EL (cell line): ENCODE measurements at regions not wholly inside any gene's neighbourhood (a gene's known extent, or its start where the extent isn't known, plus 50 kb on each side); places are given as distances from the start of the nearest gene placed in this dataset.

Experiments
- DNase-seq: peaks from one replicate; pipeline ENCODE4 v3.0.0-alpha.2; 2016

- no peak for DNase-seq
Measured at GRCh38 chr14:76551906-76552305, 176.0 kb downstream of the ESRRB start.

DNA sequence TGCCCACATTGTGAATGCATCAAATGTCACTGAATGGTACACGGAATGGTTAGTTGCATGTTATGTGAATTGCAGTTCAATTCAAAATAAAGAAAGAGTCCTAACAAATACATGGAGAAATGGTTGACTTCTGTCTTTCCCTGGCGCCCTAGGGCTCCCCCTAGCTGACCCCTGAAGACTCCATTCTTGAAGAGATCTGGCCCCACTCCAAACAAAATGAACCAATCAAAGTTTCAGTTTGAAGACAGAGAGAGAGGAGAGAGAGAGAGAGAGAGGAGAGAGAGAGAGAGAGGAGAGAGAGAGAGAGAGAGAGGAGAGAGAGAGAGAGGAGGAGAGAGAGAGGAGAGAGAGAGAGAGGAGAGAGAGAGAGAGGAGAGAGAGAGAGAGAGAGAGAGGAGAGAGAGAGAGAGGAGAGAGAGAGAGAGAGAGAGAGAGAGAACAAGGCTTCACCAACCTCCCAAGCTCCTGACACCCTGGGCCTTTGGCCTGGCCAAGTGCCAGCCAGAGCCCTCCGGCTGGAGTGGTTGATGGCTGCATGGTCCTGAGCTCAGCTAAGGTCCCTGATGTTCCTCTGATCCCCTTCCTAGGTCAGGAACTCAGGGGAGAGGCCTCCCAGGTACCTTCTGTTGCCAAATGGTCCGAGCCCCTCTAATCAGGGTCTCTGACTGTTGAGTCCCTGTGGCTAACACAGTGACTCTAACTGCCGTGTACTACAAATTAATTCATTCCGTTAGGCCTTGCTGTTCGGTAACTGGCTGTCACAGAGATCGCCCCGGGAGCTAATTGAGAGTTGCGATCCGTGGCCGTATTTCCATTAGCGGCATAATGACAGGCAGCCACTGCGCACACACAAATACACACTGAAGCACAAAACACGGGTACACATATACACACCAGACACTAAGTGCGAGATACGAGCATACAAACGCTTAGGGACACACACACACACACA is 188.8 kb downstream of the ESRRB start:
- peak; percentile 12 for DNase-seq

DNA sequence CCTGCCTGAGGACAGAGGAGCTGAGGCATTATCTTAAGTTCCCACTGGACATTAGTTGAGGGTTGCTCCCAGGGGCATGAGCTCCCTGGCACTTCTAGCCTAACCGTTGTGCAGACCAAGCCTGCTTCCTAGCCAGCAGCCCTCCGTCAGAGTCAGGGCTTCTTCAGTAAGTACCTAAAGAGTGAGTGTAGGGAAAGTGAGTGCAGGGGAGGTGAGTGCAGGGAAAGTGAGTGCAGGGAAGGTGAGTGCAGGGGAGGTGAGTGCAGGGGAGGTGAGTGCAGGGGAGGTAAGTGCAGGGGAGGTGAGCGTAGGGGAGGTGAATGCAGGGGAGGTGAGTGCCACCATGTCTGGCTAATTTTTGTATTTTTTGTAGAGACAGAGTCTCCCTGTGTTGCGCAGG is 190.5 kb downstream of the ESRRB start:
- DNase-seq = no peak

GRCh38 chr14:76574416-76575095 is 186.7 kb upstream of the VASH1 start:
- DNase-seq = no peak

DNA sequence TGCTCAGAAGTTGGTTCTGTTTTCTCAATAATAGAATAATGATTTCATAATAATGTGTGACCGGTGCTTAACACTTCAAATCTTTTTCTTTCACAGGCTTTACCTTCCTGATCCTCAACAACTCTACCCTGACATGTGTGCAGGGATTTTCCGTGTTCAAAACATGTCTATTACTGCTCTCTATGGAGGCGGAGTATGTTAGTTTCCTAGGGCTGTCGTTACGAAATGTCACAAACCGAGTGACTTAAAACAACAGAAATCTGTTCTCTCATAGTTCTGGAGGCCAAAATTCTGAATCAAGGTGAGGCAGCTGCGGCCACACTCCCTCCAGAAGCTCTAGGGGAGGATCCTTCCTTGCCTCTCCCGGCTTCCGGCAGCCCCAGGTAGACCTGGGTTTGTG is 186.2 kb upstream of the VASH1 start:
- no peak for DNase-seq

- peak; percentile 19 for DNase-seq
Measured at GRCh38 chr14:76576047-76576741, 185.1 kb upstream of the VASH1 start.

DNA sequence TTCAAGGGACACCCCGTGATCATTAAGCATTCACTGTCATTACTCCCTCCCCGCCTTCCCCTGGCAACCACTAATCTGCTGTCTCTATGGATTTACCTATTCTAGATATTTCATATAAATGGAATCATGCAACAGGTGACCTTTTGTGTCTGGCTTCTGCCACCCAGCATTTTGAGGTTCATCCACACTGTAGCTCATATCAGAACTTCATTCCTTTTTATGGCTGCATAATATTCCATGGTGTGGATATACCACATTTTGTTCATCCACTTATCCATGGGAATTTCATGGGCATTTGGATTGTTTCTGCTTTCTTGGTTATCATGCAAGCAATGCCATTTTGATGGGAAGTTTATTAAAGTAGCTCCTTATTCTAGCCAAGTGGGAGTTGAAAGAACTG is 184.2 kb upstream of the VASH1 start:
- no peak for DNase-seq

- no peak for DNase-seq
Measured at GRCh38 chr14:76577837-76578236, 183.4 kb upstream of the VASH1 start.

- no peak for DNase-seq
Measured at GRCh38 chr14:76580399-76580798, 180.9 kb upstream of the VASH1 start.

DNA sequence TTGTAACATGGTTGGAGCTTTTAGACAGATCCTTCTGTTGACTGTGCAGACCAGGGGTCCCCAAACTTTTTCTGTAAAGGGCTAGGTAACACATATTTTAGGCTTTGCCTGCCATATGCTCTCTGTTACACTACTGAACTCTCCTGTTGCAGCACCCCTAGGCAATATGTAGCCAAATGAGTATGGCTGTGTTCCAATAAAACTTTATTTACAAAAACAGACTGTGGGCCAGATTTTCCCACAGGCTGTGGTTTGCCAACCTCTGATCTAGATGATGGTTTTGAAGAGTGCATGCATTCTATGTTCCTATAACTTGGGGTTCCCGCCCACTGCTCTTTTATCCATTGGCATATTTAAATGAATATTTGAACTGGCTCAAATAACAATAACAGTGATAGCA is 180.3 kb upstream of the VASH1 start:
- DNase-seq = no peak

GRCh38 chr14:76581592-76581991 is 179.7 kb upstream of the VASH1 start:
- no peak for DNase-seq

GRCh38 chr14:76582447-76582846 is 178.8 kb upstream of the VASH1 start:
- no peak for DNase-seq

DNA sequence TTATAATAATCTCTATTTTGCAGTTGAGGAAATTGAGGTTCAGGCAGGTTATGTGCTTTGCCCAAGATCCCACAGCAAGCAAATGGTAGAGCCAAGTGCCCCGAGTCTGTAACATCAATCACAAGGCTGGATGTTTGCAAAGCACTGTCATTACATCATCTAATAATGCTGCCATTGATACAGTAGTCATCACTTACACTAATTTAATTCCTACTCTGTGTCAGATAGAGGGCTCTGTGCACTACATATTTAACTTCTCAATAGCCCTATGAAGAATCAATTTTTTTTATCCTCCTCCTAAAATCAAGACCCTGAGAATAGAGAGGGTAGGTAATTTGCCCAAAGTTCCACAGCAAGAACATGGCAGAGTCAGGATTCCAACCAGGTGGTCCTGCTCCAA is 178.1 kb upstream of the VASH1 start:
- no peak for DNase-seq

GRCh38 chr14:76583805-76584204 is 177.5 kb upstream of the VASH1 start:
- no peak for DNase-seq

DNA sequence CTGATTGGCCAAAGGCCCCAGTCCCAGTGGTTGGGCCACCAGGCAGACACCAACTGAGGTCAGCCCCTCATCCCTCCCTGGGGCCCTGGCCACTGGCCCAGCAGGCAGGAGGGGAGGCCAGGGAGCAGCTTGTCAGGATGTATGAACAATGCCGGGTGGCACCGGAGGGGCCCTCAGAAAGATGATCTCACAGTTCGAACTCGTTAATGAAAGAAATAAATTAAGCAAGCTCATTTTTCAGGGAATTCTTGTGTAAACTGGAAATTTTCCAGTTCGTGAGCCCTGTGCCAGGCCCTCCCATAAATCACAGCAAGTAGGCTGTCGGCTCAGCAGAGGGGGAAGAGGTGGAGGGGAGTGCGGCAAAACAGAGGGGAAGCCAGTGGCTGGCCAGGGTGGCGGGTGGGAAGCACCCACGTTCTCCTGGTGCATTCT is 177.0 kb upstream of the VASH1 start:
- DNase-seq = no peak

GRCh38 chr14:76585616-76586015 is 175.7 kb upstream of the VASH1 start:
- no peak for DNase-seq

GRCh38 chr14:76589246-76589645 is 172.0 kb upstream of the VASH1 start:
- no peak for DNase-seq

DNA sequence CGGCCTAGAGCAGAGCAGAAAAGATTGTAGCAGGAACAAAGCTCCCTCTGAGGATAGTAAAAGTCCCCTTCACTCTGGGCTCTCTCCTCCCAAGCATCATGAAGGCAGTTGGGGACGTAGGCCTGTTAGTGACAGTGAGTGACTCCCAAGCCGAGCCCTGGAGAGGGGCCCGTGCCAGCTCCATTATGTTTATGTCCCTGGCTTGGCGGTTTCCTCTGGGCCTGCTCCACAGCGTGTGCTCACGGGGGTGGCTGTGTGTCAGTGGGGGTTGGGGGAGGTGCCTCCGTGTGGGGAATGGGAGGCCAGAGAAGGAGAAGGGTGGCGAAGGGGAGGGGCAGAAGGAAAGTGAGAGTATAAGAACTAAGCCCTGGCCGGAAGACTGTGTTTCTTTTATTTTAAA is 170.0 kb upstream of the VASH1 start:
- DNase-seq = no peak

- no peak for DNase-seq
Measured at GRCh38 chr14:76595266-76595665, 166.0 kb upstream of the VASH1 start.

- no peak for DNase-seq
Measured at GRCh38 chr14:76597387-76597786, 163.9 kb upstream of the VASH1 start.

DNA sequence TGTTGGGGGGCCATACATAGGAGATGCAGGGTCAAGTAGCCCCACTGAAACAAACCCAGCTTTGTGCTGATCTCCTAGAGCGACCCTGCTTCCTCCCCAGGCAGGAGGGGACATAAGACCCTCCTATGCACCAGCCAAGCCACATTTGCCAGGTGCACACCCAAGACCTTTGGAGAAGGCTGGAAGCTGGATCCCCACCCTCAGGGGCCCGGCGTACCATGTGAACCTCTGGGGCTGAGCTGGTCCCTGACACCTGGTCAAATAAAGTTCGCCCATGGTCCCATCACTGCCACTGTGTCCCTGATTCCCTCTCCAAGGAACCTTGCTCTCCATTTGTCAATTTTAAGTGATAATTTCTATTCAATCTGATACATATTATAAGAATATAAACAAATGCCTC is 162.1 kb upstream of the VASH1 start:
- DNase-seq = no peak

DNA sequence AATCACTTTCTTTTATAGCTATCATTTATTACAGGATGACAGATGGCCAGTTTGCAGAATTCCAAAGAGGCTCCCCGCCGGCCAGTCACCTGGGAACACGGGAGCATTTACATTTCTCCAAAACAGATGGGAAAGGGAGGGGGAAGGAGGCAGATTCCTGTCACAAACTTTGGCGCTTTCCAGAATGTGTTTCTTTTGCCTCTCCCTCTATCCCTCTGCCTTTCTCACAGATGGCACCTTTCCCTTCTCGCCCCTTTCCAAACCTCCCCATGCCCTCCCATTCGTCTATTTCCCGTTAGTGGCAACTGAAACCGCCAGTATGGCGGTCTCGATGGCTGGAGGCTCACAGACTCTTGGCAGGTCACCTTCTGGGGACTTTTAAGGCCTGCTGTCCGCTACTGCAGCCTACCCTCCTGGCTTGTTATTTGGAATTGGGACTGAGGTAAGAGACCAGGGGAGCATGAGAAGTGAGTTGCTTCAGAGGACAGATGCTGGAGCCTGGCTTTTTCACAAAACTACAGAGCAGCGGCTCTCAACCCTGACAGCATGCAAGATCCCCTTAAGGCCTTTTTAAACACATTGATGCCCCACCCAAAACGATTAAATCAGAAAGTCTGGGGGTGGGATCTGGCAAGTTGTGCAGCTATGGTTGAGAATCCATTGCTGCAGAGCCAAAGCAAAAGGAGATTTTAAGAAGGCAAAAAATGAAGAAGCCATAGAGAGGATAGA is 161.5 kb upstream of the VASH1 start:
- DNase-seq = no peak

GRCh38 chr14:76603713-76604112 is 157.6 kb upstream of the VASH1 start:
- no peak for DNase-seq
